Upper lobe of left lung (tissue), 4 donors: ENCODE measurements at regions not wholly inside any gene's neighbourhood (a gene's known extent, or its start where the extent isn't known, plus 50 kb on each side); places are given as distances from the start of the nearest gene placed in this dataset.

ENCODE experiments used
- CTCF ChIP-seq, 6 experiments: fragments of 450-650 bp in 4 of 6; fragments of 200-600 bp in 2 of 6; sonication (generic) in 2 of 6; IDR thresholded peaks; one replicate each; pipeline ENCODE4 v1.5.1; 2016 to 2019; ENCODE audit warnings: antibody characterized with exemption in 6 of 6
- EP300 ChIP-seq, 4 donors: sonication (generic); formaldehyde crosslinking; IDR thresholded peaks; one replicate each; pipeline ENCODE4 v1.5.1; 2017; ENCODE audit warnings: antibody characterized with exemption in 4 of 4, control low read depth in 2 of 4
- POLR2A ChIP-seq, 4 donors: fragments of 450-650 bp; IDR thresholded peaks; one replicate each; pipeline ENCODE4 v1.5.1; 2016 to 2017; ENCODE audit warnings: antibody characterized with exemption in 4 of 4, mild to moderate bottlenecking in 2 of 4

GRCh38 chrX:82695066-82695465 is 813.0 kb upstream of the POU3F4 start:
- no peak for TF ChIP-seq CTCF (IDR thresholded peaks at IDR 0.05)
- no peak for TF ChIP-seq EP300 (IDR thresholded peaks at IDR 0.05)
- no peak for TF ChIP-seq POLR2A (IDR thresholded peaks at IDR 0.05)
